NT2/D1 (cell line): ENCODE measurements at regions not wholly inside any gene's neighbourhood (a gene's known extent, or its start where the extent isn't known, plus 50 kb on each side); places are given as distances from the start of the nearest gene placed in this dataset.

Experiments
- SUZ12 ChIP-seq: IDR thresholded peaks from 2 replicates; pipeline ENCODE4 v1.6.1; 2011; ENCODE audit not compliant: insufficient read length, insufficient read depth; ENCODE audit errors: extremely low read depth
- YY1 ChIP-seq: IDR thresholded peaks from 2 replicates; pipeline ENCODE4 v1.6.1; 2011; ENCODE audit not compliant: insufficient read length, insufficient read depth
- ZNF274 ChIP-seq: IDR thresholded peaks from 2 replicates; pipeline ENCODE4 v1.6.1; 2011; ENCODE audit warnings: mild to moderate bottlenecking, low read depth, low read length

GRCh38 chr20:43398676-43399324 lies 58.9 kb upstream of the SRSF6 start:
- TF ChIP-seq YY1 = no peak
- TF ChIP-seq ZNF274 = no peak
- no peak for TF ChIP-seq SUZ12
